ENCODE measurements at regions not wholly inside any gene's neighbourhood (a gene's known extent, or its start where the extent isn't known, plus 50 kb on each side); places are given as distances from the start of the nearest gene placed in this dataset.
A peak's percentile ranks its signal among the peaks of the same experiment; 100 is the strongest.
"Not testable (repeated sequence)": the region's sequence is repeated elsewhere in the genome, so short reads cannot be mapped to it uniquely, and the experiment has no call there.

GRCh38 chr18:30852541-30852940 is 190.0 kb downstream of the DSC3 start:
- FAIRE-seq (no peak), DNase-seq (ENCODE audit: insufficient read length, low spot score) (no peak)
- TF ChIP-seq CTCF (IDR thresholded peaks at IDR 0.05; ENCODE audit: insufficient read depth, missing control alignments) = no peak

GRCh38 chr18:30839056-30839561 is 203.4 kb downstream of the DSC3 start:
- not testable (repeated sequence) for DNase-seq (ENCODE audit: insufficient read length, low spot score); FAIRE-seq

- no peak for DNase-seq (ENCODE audit: insufficient read length, low spot score)
- TF ChIP-seq CTCF (IDR thresholded peaks at IDR 0.05; ENCODE audit: insufficient read depth, missing control alignments) = no peak
- FAIRE-seq = no peak
Measured at GRCh38 chr18:30828700-30829099, 213.8 kb downstream of the DSC3 start.

- FAIRE-seq (no peak), DNase-seq (ENCODE audit: insufficient read length, low spot score) (no peak)
- TF ChIP-seq CTCF (IDR thresholded peaks at IDR 0.05; ENCODE audit: insufficient read depth, missing control alignments) = no peak
Measured at GRCh38 chr18:30819619-30820018, 222.9 kb downstream of the DSC3 start.

GRCh38 chr18:30814446-30814845 is 228.1 kb downstream of the DSC3 start:
- no peak for DNase-seq (ENCODE audit: insufficient read length, low spot score)
- no peak for FAIRE-seq
- no peak for TF ChIP-seq CTCF (IDR thresholded peaks at IDR 0.05; ENCODE audit: insufficient read depth, missing control alignments)

- no peak for DNase-seq (ENCODE audit: insufficient read length, low spot score)
- no peak for TF ChIP-seq CTCF (IDR thresholded peaks at IDR 0.05; ENCODE audit: insufficient read depth, missing control alignments)
Measured at GRCh38 chr18:30811580-30811979, 231.0 kb downstream of the DSC3 start.

GRCh38 chr18:30810580-30810979 is 232.0 kb downstream of the DSC3 start:
- FAIRE-seq = no peak
- TF ChIP-seq CTCF (IDR thresholded peaks at IDR 0.05; ENCODE audit: insufficient read depth, missing control alignments) = no peak
- DNase-seq (ENCODE audit: insufficient read length, low spot score) = no peak

More at GRCh38 chr18:30811580-30811979, 231.0 kb downstream of the DSC3 start:
- peak; percentile 63 for FAIRE-seq

- TF ChIP-seq CTCF (IDR thresholded peaks at IDR 0.05; ENCODE audit: insufficient read depth, missing control alignments) = no peak
- FAIRE-seq (peak; percentile 66), DNase-seq (ENCODE audit: insufficient read length, low spot score) (no peak)
Measured at GRCh38 chr18:30806823-30807222, 235.7 kb downstream of the DSC3 start.

Data from D721Med (cell line).